Cardiac muscle cell (in vitro differentiated cells and primary cell): ENCODE measurements at regions not wholly inside any gene's neighbourhood (a gene's known extent, or its start where the extent isn't known, plus 50 kb on each side); places are given as distances from the start of the nearest gene placed in this dataset.

ENCODE experiments used
- DNase-seq, 2 donors: peaks; one replicate each; pipeline versions ENCODE4 v3.0.0 to v3.0.0-alpha.2; 2010 to 2017; ENCODE audit warnings: low read depth in 1 of 2, low spot score in 1 of 2
- H3K27ac ChIP-seq: fragments of 200-600 bp; sonication (generic); 2 replicates; pipeline ENCODE4 v1.5.1; 2016
- H3K27me3 ChIP-seq: fragments of 200-600 bp; sonication (generic); 2 replicates; pipeline ENCODE4 v1.6.0; 2016; ENCODE audit warnings: control low read depth
- H3K36me3 ChIP-seq: fragments of 200-600 bp; sonication (generic); 2 replicates; pipeline ENCODE4 v1.5.1; 2016; ENCODE audit warnings: control low read depth
- H3K4me1 ChIP-seq: fragments of 200-600 bp; sonication (generic); 2 replicates; pipeline ENCODE4 v1.8.1; 2017; ENCODE audit warnings: low read depth, mild to moderate bottlenecking, mixed run types
- H3K4me3 ChIP-seq: fragments of 200-600 bp; sonication (generic); 2 replicates; pipeline ENCODE4 v1.5.1; 2016; ENCODE audit warnings: mild to moderate bottlenecking
- H3K9me3 ChIP-seq: fragments of 200-600 bp; sonication (generic); 2 replicates; pipeline ENCODE4 v1.5.1; 2017; ENCODE audit warnings: low read depth, mild to moderate bottlenecking, control low read depth
- TF ChIP-seq, protein P1 (sequence below): IDR thresholded peaks from 2 replicates; pipeline ENCODE4 v1.5.1; 2012; ENCODE audit warnings: low read depth, mild to moderate bottlenecking, low read length

DNA sequence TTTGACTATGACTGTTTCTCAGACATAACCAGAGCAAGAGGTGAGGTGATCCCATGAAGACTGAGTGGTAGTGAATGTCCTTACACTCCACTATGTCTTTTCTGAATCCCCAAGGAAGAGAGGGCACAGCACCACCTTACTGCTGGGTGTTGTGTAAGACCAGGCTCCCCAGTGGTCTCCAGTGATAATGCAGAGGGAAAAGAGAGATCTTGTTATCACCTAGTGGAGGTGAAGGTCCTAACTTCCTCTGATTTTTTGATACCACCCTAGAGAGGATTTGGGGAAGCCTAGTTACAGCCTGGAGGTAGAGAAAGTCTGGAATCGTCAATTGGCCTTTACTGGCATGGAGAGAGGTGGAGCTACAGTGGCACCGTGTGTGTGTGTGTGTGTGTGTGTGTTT lies 288.0 kb upstream of the BCHE start:
- TF ChIP-seq, protein P1, sequence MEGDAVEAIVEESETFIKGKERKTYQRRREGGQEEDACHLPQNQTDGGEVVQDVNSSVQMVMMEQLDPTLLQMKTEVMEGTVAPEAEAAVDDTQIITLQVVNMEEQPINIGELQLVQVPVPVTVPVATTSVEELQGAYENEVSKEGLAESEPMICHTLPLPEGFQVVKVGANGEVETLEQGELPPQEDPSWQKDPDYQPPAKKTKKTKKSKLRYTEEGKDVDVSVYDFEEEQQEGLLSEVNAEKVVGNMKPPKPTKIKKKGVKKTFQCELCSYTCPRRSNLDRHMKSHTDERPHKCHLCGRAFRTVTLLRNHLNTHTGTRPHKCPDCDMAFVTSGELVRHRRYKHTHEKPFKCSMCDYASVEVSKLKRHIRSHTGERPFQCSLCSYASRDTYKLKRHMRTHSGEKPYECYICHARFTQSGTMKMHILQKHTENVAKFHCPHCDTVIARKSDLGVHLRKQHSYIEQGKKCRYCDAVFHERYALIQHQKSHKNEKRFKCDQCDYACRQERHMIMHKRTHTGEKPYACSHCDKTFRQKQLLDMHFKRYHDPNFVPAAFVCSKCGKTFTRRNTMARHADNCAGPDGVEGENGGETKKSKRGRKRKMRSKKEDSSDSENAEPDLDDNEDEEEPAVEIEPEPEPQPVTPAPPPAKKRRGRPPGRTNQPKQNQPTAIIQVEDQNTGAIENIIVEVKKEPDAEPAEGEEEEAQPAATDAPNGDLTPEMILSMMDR = no peak
- Histone ChIP-seq H3K4me3 (no peak overlapping the region), H3K9me3 (no peaks in the 10 kb centered on the region), H3K27ac (no peak overlapping the region), H3K36me3 (no peaks in the 10 kb centered on the region), H3K27me3 (no peaks in the 10 kb centered on the region), H3K4me1 (no peaks in the 10 kb centered on the region)
- no peak for DNase-seq

DNA sequence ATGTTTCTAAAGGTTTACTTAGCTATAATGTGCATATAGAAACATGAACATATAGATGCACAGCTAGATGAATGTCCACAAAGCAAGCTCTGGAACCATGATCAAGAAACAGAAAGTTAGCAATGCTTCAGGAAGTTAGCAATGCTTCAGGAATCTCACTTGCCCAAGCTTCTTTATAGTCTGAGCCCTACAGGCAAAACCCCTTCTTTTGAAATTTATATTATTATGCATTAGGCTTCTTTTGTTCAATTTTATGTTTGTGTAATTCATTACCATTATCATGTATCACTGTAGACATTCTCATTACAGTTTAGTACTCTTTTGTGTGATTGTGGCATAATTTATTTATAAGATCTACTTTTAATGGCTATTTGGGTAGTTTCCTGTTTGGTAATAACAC lies 286.4 kb upstream of the BCHE start:
- no peaks in the 10 kb centered on the region for H3K36me3 ChIP-seq

GRCh38 chr3:166123088-166123487 lies 285.9 kb upstream of the BCHE start:
- Histone ChIP-seq H3K4me1 (no peaks in the 10 kb centered on the region), H3K9me3 (no peaks in the 10 kb centered on the region), H3K27ac (no peak overlapping the region), H3K27me3 (no peaks in the 10 kb centered on the region), H3K36me3 (no peaks in the 10 kb centered on the region), H3K4me3 (no peak overlapping the region)
- TF ChIP-seq, protein P1 = no peak
- no peak for DNase-seq

More for the DNA sequence above, 286.4 kb upstream of the BCHE start:
- Histone ChIP-seq H3K27me3 (no peaks in the 10 kb centered on the region), H3K27ac (no peak overlapping the region), H3K9me3 (no peaks in the 10 kb centered on the region), H3K4me3 (no peak overlapping the region), H3K4me1 (no peaks in the 10 kb centered on the region)
- TF ChIP-seq, protein P1 = no peak
- DNase-seq = no peak

GRCh38 chr3:166118049-166118448 lies 280.8 kb upstream of the BCHE start:
- Histone ChIP-seq H3K9me3 (no peaks in the 10 kb centered on the region), H3K27ac (no peak overlapping the region), H3K4me3 (no peak overlapping the region), H3K36me3 (no peaks in the 10 kb centered on the region), H3K27me3 (no peaks in the 10 kb centered on the region), H3K4me1 (no peaks in the 10 kb centered on the region)
- TF ChIP-seq, protein P1 = no peak
- DNase-seq = no peak

DNA sequence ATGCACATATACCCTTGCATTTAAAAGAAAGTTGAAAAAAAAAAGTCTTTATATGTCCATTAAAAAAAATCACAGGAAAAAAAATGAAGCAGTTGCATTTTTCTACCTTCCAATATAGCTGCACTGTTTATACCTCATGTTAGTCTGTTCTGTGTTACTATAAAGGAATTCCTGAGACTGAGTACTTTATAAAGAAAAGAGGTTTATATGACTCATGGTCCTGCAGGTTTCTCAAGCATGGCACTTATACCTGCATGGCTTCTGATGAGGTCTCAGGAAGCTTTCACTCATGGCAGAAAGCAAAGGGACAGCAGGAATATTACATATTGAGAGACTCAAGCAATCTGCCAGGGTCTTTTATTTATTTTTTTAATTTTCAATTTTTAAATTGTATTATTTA lies 277.2 kb upstream of the BCHE start:
- Histone ChIP-seq H3K9me3 (no peaks in the 10 kb centered on the region), H3K4me3 (no peak overlapping the region), H3K27me3 (no peaks in the 10 kb centered on the region), H3K4me1 (no peaks in the 10 kb centered on the region), H3K36me3 (no peaks in the 10 kb centered on the region), H3K27ac (no peak overlapping the region)
- TF ChIP-seq, protein P1 = no peak
- no peak for DNase-seq

- TF ChIP-seq, protein P1 = no peak
- no peaks in the 10 kb centered on the region for H3K27me3 ChIP-seq
- H3K36me3 ChIP-seq = no peaks in the 10 kb centered on the region
- H3K4me3 ChIP-seq = no peak overlapping the region
- no peaks in the 10 kb centered on the region for H3K9me3 ChIP-seq
- H3K27ac ChIP-seq = no peak overlapping the region
- H3K4me1 ChIP-seq = no peaks in the 10 kb centered on the region
- no peak for DNase-seq
These were observed 274.3 kb upstream of the BCHE start for GRCh38 chr3:166111562-166111961.
